HG03460 (cell line): ENCODE measurements at regions not wholly inside any gene's neighbourhood (a gene's known extent, or its start where the extent isn't known, plus 50 kb on each side); places are given as distances from the start of the nearest gene placed in this dataset.

ENCODE experiments used
- ATAC-seq: cut with Tn5 transposase; IDR thresholded peaks from one replicate; pipeline ENCODE4 v1.9.1; 2021; ENCODE audit not compliant: unreplicated experiment

GRCh38 chr6:147063469-147064031, 140.7 kb upstream of the STXBP5 start:
- no peak for ATAC-seq

DNA sequence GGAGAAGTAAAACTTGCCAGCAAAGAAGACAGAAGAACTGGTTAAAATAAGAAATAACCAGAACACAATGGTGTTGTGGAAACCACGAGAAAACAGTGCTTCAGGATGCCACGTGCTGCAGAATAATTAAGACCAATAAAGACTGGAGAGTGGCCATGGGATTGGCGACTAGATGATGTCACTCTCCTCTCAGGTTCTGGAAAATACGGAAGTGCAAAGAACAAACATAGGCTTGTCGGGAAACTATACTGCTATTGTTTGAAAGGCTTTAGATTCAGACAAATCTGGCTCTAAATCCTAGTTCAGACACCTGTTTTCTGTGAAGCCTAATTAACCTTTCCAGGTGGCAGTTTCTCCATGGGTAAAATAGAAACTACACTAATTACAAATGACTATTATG, 138.4 kb upstream of the STXBP5 start:
- ATAC-seq: no peak

DNA sequence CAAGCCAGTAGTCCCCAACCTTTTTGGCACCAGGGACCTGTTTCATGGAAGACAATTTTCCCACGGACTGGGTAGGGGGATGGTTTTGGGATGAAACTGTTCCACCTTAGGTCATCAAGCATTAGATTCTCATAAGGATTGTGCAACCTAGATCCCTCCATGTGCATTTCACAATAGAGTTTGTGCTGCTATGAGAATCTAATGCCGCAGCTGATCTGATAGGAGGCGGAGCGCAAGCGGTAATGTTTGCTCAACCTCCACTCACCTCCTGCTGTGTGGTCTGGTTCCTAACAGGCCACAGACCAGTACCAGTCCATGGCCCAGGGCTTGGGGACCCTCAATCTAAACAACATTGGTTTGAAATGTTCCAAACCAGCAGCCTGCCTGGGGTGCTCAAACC, 137.0 kb upstream of the STXBP5 start:
- no peak for ATAC-seq

- ATAC-seq: no peak
Measured at GRCh38 chr6:147071776-147072175, 132.4 kb upstream of the STXBP5 start.

DNA sequence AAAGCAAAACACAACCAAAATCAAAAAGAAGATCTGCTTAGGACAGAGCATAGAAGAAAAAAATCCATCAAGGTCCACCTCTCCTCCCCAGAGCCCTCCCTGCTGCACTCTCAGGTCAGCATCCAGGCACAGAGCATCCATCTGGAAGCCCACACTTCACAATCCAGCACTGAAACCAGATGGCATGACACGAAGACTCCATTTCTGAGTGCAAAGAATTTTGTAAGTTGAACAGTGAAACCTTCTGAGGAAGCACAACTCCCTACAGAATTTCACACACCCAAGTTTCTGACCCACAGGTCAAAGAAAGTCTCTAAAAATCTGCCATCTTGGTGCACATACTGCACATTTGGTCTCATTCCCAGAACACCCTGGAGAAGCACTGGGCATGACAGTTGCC, 128.8 kb upstream of the STXBP5 start:
- no peak for ATAC-seq

DNA sequence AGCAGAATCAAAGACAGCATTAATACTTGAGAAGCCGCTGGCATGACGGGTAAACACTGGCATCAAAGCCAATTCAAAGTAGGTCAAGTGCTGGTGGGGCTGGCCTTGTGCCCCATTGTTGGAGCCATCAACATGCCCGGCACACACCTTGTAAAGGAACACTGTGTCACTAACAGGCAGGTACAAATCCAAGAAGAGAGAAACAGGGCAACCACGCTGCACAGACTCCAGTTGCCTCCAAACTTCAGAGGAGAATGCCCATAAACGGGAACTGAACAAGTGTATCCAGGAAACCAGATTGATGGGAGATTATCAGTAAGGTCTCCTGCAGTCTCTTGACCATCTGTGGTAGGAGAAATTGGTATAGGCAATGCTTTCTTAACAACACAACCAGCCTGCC, 127.0 kb upstream of the STXBP5 start:
- no peak for ATAC-seq

DNA sequence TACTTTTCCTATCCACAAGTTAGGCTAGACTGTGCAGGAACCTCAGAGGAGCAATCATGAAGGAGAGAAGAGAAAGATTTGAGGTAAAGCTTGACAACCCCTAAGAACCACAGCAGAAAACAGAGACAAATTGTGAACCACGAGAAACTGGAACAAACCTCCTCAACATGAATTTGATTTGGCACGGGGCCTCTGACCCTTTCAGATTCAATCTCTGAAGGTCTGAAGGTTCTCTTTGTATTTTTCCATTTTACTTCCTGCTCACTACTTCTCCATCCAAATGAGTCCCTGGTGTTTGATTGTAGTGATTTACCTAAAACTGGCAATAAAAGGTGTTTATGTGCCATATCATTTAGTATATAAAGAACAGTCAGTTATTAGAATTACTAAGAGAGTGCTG, 126.1 kb upstream of the STXBP5 start:
- no peak for ATAC-seq

- ATAC-seq: no peak
Measured at GRCh38 chr6:147078602-147079001, 125.6 kb upstream of the STXBP5 start.

DNA sequence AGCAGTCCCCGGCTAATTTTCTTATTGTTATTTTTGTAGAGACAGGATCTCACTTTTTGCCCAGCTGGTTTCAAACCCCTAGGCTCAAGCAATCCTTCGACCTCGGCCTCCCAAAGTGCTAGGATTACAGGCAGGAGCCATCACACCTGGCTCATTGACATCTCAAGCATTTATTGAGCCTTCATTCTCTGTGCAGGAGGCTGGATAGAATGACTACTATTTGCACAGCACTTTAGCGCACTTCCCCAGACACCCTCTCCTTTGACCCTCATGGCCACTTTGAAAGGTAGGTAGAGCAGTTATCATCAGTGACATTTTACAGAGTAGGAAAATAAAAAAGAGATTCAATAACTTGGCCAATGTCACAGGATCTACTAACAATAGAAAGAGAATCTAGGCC, 124.0 kb upstream of the STXBP5 start:
- ATAC-seq: no peak

DNA sequence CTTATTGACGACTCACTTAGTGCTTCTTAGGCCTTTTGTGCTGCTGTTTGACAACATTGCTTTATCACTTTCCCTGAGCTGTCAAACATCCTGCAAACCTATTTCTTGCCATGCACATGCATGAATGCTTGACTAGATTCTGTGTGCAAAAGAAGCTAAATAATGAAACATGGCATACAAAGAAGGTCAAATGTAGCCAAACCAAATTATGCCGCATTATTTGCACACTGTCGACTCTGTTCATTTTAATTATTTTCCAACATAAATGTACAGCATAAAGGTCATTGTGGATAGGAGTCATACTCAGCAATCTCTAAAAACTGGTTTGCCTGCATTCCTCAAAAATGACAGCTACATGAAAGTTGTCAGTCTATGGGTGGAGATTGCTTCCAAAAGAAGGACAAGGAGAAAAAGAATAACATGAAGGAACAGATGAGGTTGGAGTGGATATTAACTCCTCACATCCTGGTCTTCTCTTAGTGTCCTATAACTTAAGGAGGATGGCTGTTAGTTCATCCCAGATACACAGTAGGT, 123.1 kb upstream of the STXBP5 start:
- no peak for ATAC-seq

- ATAC-seq: no peak
Measured at GRCh38 chr6:147087641-147088040, 116.6 kb upstream of the STXBP5 start.

GRCh38 chr6:147088861-147089260, 115.4 kb upstream of the STXBP5 start:
- ATAC-seq: no peak

DNA sequence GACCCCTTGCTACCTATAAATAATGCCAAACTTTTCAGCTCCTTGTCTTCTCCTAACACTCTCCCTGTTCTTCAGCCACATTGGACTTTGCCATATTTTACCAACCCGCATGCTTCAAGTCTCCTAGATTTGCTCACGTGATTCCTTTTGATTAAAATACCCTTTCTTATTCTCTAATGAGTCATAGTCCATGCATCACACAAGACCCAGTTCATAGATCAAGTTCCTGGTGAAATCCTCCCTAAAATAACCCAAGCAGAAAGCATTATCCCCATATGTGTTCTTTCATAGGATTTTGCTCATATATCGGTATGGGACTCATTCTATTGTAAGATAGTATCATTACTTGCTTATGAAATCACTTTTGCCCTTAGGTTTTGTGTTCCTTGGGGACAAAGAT, 108.9 kb upstream of the STXBP5 start:
- ATAC-seq: no peak

GRCh38 chr6:147099974-147100373, 104.2 kb upstream of the STXBP5 start:
- ATAC-seq: no peak

DNA sequence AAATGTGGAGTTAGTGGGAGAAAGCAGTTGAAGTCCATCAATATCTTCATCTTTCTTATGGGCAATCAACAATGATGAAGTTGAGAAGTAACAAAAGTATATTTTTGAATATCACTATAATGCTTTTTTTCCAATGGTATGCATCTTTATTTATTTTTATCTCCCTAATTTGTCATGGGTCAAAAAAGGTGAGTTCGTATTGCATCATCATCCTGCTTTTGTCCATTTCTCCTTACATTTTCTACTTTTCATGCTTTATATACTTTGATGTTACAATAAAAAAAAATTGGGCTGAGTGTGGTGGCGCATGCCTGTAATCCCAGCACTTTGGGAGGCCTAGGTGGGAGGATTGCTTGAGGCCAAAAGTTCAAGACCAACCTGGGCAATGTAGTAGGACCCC, 101.2 kb upstream of the STXBP5 start:
- no peak for ATAC-seq

DNA sequence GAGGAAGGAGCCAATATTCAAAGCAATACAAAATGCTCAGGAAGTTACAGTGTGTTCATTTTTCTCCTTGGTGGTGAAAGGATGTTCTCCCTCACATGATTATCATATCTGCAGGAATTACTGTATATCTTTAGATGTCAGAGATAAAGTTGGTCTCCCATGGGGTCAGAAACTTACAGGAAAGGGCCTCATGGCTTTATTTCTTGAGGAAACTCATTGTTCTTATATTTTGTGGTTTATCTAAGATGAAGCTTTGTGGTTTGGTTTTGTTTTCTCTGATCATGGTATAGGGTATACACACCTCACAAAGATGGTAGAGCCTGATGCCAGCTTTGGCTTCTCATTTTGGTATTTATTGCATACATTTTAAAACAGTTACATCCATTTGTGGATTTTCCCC, 100.5 kb upstream of the STXBP5 start:
- ATAC-seq: no peak

DNA sequence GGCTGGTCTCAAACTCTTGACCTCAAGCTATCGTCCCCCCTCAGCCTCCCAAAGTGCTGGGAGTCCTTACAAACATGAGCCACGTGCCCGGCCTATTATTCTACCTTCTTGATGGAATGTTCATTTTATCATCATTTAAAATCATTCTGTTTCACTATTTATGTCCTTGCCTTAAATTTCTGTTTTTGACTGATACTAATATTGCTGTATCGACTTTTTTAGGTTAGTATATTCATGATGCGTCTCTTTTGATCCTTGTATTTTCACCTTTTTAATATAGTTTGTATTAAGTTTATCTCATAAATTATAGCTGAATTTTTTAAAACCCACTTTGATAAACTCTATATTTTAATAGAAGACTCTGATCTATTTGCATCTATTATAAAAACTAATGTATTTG, 98.4 kb upstream of the STXBP5 start:
- no peak for ATAC-seq

GRCh38 chr6:147106759-147107401, 97.3 kb upstream of the STXBP5 start:
- no peak for ATAC-seq

DNA sequence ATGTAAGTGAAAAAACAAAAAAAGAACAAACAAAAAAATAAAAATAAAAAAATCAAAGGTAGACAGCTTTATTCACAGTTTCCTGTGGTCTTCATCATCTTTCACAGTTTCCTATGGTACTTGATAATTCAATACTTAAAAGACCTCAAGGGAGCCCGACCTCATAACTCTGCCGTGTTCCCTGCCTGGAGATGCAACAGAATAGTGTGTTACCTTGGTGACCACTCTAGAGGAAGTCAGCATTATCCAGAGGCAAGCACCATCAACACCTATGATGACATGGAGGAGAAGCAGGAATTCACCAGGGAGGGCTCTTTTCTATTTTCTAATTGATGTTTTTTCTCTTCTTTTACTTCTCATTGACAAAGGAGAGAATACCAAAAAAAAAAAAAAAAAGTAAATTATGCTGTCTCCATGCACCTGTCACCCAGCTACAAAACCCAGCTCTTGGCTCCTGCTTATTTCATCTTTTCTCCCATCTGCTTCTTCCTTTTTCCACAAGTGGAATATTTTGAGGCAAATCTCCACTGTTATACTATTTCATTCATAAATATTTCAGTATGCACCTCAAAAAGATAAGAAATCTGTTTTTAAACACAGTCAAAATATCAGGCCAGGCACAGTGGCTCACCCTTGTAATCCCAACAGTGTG, 95.8 kb upstream of the STXBP5 start:
- no peak for ATAC-seq

DNA sequence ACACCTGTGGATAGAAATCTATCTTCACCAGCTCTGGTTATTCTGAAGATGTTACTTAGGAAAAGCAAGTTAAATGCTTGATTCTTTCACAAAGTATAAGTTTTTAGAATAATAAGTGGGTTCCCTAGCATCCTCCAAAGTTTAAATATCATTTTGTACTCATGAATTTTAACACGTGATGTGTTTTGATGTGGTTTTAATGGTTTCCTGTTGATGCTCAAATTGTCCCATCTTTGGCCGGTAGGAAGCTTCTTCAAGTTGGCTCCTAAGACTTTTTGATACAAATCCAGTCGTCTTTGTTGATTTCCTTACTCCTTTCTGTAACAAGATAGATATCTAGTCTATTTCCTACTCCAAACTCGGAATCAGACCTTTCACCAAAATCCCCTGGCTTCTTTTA, 94.5 kb upstream of the STXBP5 start:
- no peak for ATAC-seq

GRCh38 chr6:147116056-147116455, 88.2 kb upstream of the STXBP5 start:
- no peak for ATAC-seq

DNA sequence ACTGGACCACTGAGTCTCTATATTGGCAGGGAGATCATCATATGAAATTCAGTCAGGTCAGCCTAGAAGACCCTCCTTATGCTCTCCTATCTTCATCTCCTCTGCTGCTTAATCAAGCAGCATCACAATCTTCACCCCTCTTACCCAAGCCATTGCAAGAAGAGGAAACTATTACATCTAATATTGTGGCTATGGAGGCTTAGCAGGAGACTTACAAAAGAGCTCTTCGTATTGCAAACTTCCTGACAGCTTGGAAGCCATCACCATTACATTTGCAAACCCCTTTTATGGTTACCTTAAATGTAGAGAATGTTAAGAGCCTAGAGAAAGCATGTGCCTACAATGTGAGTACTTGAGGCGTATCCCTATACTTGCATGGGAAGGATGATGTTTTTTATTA, 87.2 kb upstream of the STXBP5 start:
- no peak for ATAC-seq

GRCh38 chr6:147117580-147117979, 86.6 kb upstream of the STXBP5 start:
- ATAC-seq: no peak
